ENCODE measurements at regions not wholly inside any gene's neighbourhood (a gene's known extent, or its start where the extent isn't known, plus 50 kb on each side); places are given as distances from the start of the nearest gene placed in this dataset.

DNA sequence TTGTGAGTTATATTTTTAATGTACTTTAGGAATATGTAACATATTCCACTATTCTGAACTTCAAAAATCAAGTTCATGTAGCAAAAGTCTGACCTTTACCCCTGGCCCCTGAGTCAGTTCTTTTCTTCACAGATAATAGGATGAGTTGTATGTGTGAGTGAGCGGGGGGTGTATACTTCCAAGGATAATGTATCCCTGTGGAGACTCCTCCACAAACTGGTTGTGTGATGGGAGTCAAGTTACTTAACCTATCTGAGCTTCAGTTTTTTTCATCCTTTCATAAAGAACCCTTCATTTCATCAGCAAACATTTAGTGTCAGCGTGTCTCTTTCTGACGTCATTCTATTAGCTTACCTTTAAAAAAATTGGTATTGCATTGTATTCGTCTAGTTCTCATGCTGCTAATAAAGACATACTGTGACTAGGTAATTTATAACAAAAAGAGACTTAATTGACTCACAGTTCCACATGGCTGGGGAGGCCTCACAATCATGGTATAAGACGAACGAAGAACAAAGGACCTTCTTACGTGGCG lies 288.1 kb upstream of the GPC6 start:
- DNase-seq (ENCODE audit: low read depth): no peak

DNA sequence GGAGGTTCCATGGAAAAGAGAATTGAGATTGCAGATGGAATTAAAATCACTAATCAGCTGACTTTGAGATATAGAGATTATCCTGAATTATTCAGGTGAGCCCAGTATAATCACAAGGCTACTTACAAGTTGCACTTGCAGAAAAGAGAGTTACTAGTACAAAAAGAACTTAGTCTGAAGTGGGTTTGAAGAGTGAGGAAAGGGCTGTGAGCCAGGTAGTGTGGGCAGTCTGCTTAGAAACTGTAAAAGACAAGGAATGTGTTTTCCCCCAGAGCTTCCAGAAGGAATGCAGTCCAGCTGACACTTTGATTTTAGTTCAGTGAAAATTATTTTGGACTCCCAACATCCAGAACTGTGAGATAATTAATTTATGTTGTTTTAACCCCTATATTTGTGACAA lies 285.4 kb upstream of the GPC6 start:
- no peak for DNase-seq (ENCODE audit: low read depth)

DNA sequence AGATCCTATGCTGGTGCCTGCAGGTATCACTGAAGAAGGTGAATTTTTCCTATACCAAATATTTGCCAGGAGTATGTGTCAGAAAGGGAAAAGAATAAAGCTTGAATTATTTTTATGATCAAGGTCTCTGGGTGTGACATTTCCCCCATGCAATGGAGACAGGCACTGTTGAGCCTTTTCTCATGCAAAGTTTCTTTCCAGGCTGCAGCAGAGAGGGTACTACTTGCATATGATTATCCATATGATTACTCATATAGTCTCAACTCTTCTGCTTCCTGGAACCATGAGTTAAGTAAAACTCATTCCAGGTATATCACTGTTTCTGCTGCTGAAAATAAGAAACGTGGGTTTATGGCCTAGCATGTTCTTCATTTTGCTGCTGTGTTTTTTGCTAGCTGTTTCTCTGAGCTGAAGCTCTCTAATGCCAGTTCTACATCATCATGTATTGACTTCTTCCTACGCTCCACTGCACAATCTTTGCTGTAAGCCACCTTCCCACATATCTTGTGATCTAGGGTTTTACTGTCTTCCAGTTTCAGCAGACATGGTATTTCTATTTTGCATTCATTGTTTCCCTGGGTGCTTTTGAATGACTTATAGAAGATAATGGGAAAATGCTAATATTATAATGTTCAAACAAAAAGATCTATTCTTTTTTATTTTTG lies 278.7 kb upstream of the GPC6 start:
- no peak for DNase-seq (ENCODE audit: low read depth)

DNA sequence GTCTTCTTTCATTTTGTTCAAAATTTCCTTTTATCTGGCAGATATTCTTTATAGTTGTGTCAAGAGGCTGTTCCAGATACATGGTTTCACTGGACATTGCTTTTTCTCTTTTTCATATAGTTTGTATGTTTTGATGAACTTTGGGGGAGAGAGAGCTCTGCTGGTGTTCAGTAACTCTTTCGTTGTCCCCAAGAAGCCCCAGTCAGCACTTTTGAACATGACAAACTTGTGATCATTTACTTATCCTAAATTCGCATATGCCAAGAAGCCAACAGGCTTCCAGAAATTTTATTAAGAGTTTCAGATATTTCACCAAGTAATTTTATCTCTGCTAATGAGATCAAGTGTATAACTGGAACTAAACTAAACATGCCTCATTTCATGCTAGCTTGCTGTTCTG lies 275.8 kb upstream of the GPC6 start:
- DNase-seq (ENCODE audit: low read depth): no peak

DNA sequence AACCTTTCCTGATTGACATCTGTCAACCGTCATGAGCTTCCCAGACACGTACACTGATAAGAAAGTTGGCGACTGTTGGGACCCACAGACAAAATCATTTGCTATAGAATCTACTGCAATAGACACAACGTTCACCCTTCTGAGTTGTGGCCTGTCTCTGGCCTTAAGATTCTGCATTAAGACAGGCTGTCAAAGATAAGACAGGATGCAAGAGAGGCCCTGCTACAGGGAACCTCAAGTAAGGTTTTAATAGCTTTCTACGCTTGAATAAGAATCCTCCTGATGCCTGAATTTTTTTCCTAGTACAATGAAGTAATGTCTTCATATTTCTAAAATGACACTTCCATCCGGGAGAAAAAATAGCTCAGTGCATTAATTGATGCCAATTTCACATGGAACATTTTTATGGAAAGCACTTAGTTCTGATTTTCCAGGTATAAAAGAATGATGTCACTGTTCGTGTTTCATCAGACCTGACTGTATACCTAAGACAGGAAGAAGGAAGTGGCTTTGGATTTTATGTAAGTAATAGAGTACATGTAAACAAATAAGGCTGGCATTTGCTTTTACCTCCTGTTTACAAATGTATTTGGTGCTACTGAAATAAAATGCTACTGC lies 275.2 kb upstream of the GPC6 start:
- no peak for DNase-seq (ENCODE audit: low read depth)

DNA sequence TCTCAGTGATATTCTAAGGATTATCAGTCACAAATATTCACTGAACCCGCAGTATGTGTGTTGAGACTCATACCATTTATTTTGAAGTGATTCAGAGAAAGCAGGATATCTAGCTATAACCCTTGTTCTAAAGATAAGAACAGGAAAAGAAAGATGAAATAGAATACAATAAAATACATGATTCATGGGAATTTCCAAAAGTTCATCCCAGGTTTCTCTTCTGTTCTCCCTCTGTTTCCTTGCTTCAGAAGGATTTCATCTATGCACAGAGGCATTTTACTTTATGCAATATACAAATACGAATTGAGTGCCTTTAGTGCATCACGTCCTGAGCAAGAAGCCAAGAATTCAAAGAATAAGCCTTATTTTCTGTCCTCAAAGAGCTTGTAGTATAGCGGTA lies 274.4 kb upstream of the GPC6 start:
- no peak for DNase-seq (ENCODE audit: low read depth)

DNA sequence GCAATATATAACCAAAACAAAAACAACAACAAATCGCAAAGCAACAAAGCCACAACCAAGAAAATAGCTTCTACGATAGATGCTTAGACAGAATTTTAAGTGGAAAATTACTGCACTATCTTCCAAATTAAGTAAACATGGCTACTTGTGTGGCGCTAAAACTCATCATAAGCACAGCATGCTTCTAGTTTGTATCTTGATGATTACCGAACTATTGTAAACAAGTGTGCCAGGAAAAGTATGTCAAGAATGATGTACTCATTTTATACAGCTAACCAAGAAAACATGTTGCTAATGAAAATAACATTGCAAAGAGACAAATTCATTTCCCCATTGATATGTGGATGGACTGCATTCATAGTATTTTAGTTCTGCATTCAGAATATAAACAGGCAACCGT lies 271.9 kb upstream of the GPC6 start:
- no peak for DNase-seq (ENCODE audit: low read depth)

DNA sequence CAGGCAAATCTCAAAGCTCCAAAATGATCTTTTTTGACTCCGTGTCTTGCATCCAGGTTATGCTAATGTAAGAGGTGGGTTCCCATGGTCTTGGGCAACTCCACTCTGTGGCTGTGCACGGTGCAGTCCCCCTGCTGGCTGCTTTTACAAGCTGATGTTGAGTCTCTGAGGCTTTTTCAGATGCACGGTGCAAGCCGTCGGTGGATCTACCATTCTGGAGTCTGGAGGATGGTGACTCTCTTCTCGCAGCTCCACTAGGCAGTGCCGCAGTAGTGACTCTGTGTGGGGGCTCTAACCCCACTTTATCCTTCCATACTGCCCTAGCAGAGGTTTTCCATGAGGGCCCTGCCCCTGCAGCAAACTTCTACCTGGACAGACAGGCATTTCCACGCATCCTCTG lies 266.8 kb upstream of the GPC6 start:
- no peak for DNase-seq (ENCODE audit: low read depth)

DNA sequence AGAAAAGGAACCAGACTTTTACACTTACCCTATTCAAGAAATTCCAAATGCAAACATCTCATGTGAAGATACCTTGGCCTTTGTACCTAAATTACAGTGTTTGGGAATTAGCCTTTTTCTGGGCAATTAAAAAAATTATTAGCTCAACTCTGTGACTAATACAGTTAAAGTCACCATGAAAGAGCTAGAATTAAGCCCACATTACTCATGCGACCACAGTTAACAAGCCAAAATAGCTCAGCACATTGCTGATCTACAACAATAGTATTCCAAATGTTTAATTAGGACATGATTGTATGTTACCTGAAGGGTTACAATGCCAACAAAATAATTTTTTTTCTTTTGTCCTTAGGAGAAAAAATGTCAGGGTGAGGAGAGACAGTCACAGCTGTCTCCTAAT lies 263.6 kb upstream of the GPC6 start:
- DNase-seq (ENCODE audit: low read depth): no peak

DNA sequence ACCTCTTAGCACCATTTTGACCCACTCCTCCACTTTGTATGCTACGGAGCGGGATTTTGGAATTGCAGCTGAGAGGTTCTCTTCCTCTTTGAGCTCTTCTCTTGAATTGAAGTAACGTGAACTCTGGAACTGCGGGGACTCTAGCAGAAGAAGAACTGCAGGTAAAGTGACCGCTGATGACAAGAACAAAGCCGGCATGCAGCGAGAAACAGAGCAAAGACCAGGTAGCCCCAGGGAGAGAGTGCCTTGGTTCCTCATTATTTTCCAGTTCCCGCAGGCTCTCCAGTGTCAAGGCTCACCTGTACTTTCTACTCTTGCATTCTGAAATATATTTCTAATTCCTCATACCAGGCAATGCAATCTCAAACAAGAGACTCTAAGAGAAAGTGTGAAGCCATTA lies 260.3 kb upstream of the GPC6 start:
- no peak for DNase-seq (ENCODE audit: low read depth)

DNA sequence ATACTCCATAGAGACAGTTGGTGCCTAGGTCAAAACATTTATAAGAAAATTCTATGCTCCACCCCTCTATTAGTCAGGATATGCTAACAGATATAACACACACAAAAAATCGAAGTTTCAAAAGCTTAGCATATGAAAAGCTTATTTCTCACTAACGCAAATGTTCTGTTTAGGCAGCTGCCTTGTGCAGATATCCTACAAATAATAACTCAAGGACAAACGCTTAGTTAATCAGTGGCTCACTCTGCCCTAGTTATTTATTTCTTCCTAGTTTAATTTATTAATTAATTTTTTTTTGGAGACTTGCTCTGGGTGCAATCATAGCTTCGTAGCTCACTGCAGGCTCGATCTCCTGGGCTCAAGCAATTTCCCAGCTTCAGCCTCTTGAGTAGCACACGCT lies 259.7 kb upstream of the GPC6 start:
- DNase-seq (ENCODE audit: low read depth): no peak

DNA sequence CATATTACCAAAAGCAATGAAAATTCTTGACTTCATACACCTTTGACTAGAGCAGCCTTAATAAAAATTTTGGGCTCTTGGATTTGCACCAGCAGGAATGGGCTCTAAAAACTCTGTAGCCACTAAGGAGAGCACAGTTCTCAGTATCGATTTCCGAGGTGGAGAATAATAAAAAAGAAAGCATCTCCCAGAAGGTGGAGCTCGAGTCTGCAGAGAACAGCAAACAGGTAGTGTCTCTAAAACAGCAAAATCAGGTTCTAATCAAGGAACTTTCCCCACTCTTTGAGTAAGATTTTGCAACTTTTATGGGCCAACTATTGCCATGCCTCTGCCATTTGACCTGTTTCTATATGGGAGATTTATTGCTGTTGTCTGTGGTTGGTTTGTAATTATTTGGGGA lies 258.7 kb upstream of the GPC6 start:
- DNase-seq (ENCODE audit: low read depth): peak; percentile 0

DNA sequence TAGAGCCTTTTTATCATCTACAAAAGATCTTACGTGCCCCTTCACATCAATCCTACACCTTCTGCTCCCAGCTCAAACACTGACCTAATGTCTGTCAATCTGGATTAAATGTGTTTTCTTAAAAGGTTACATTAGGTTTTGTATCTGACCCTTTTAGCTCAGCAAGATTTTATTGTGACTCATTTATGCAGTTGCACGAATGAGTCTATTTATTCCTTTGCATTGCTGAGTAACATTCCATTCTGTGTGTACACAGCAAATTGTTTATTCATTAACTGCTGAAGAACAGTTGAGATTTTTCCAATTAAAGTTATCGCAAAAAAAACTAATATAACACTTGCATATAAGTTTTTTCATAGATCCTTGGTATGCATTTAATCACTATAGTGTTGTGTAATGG lies 253.9 kb upstream of the GPC6 start:
- DNase-seq (ENCODE audit: low read depth): no peak

DNA sequence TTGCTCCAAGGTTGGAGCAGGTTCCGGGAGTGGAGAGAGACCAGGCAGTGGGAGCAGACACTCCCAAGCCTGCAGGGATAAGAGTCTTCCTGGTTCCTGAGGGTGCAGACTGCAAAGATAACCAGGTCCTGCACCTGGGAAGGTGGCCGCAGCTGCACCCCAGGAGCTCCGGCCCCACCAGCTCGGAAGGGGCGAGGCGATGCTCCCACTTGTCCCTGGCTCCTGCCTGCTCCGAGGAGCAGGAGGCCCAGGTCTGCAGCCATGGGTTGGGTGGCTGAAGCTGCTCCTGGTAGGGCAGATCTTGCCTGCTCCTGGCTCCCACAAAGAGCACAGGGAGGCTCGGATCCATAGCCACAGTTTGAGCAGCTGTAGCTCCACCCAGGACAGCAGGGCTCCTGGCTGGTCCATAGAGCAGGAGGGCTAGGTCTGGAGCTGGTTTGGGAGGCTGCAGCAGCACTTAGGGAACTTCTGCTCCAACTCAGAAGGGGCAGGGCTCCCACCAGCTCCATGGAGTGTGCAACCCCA lies 251.6 kb upstream of the GPC6 start:
- DNase-seq (ENCODE audit: low read depth): no peak

DNA sequence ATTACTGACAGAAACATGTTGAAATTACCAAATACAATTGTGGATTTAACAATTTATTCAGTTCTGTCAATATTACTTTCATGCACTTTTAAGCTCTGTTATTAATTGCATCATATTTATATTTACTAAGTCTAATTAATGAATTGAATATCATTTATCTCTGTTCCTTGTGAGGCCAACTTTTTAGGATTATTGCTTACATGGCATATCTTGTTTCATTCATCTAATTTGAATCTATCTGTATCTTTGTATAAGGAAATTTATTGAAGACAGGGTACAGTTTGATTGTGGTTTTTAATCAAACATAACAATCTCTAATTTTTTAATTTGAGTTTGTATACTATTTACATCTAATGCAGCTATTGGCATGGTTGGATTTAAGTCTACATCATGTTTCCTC lies 249.9 kb upstream of the GPC6 start:
- DNase-seq (ENCODE audit: low read depth): no peak

DNA sequence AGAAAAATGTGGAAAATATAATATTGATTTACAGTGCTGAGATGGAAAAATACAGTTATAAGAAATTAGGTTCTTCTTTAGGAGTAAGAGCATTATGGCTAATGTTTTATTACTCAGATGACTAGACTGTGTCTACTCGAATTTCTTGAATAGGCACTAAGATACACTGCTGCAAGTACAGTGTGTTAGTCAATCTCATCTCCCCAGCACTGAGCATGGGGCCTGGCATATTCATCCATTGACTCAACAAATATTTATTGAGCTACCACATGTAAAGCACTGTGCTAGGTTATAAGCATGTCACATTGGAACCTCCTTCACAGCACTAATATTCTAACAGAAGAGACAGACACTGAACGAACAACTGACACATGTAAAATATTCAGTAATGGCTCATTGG lies 242.5 kb upstream of the GPC6 start:
- DNase-seq (ENCODE audit: low read depth): no peak

DNA sequence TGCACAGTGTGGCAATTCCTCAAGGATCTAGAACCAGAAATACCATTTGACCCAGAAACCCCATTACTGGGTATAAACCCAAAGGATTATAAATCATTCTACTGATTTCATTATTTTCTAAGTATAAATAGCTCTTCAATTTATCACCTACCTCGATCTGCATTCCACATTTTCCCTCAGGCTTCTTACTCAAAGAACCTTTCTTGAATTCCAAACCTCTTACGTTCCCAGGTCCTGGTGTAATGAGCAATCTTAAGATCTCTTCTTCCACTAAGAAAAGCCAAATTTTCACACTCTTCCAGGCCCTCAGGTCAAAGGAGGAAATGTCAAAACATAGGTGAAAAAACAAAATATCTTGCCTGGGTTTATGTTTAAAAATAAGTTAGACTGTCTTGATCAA lies 237.3 kb upstream of the GPC6 start:
- peak; percentile 8 for DNase-seq (ENCODE audit: low read depth)

DNA sequence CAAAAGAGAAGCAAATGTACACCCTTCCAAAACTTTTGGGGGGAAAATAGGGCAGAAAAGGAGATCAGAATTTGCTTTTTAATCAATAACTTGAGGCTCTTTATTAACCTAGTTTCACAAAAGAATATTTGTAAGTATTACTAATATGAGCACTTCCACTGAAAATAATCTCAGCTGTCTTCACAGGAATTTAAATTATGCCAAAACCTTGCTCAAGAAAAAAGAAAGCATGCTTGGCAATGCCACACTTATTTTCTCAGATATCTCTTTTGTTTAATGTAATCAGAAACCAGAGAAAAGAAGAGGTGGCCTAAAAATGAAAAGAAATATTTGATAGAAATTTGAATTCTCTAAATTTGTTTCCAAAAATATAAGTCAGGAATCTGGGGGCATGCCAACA lies 234.9 kb upstream of the GPC6 start:
- no peak for DNase-seq (ENCODE audit: low read depth)

DNA sequence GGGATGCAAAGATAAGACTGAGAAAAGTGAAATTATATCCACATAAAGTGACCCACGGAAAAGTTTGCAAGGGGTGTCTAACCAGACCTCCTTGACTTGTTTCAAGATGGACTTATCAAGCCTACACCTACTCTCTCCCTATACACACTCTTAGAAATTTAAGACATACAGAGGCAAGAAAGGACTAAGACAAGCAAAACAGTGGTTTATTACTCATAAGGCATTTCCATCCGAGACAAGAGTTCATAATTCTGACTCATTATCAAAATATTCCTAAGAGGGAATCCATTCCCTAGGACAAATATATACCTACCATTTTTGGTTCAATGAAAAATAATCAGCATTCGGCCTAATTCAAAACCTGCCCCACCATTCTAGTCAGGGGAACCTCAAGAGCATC lies 232.6 kb upstream of the GPC6 start:
- peak; percentile 37 for DNase-seq (ENCODE audit: low read depth)

DNA sequence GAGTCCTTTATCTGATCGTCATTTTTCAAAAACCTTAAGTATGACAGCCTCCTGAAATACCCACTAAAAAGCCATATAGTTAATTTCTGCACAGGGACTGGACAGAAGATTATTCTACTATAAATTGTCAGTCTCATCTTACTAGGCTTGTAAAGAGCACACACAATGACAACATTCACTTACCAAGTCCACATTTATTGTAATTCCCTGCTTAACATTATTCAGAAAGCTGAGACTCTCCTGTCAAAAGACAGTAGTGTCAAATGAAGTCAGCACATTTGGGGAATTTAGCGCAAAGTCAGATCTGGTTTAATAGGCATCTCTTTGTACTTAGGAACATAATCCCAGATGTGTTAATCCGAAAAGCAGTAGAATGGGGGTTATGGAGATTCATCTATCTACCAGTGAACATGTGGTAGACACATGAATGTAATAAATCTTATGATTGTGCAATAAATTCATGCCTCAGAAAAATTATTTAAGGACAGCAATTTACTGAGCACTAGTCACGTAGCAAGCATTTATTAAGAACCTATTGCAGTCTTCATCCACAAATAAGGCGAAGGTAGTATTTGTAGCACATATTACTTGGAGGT lies 224.6 kb upstream of the GPC6 start:
- no peak for DNase-seq (ENCODE audit: low read depth)

DNA sequence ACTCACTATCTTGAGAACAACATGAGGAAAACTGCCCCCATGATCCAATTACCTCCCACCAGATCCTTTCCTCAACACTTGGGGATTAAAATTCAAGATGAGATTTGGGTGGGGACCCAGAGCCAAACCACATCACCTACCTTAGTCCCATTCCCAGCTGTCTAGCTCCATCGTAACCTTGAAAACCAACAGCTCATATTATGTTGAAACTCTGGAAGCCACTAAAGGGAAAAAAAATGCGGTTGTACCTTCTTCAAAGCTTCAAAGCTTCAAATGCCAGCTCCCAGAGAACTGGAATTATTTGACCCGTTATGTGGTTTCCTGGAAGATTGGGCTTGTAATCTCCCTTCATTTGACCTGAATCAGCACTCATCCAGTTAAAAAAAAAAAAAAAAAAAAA lies 223.1 kb upstream of the GPC6 start:
- DNase-seq (ENCODE audit: low read depth): no peak

DNA sequence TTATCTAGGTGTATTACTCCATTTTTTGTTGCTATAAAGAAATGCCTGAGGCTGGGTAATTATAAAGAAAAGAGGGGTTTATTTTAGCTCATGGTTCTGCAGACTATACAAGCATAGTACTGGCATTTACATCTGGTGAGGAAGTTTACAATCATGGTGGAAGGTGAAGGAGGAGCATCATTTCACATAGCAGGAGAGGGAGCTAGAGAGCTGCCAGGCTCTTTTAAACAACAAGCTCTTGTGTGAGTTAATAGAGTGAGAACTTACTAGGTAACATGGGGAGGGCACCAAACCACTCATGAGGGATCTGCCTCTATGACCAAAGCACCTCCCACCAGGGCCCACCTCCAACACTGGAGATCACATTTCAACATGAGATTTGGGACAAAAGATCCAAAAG lies 221.7 kb upstream of the GPC6 start:
- no peak for DNase-seq (ENCODE audit: low read depth)

DNA sequence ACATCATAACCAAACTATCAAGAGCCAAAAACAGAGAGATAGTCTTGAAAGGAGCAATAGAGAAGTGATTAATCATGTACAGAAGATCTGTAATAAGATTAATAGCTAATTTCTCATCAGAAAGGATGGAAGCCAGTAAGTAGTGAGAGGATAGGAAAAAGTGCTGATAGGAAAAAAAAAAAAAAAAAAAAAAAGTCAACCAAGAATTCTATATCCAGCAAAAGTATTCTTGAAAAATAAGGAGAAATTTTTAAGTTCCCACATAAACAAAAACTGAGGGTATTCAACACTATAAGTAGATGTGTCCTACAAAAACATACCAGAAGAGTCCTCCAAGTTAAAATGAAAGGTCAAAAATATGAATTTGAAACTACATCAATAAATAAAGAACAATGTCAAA lies 218.7 kb upstream of the GPC6 start:
- DNase-seq (ENCODE audit: low read depth): no peak
